Muscle layer of duodenum (tissue), 2 donors: ENCODE measurements at regions not wholly inside any gene's neighbourhood (a gene's known extent, or its start where the extent isn't known, plus 50 kb on each side); places are given as distances from the start of the nearest gene placed in this dataset.
"Not testable (repeated sequence)": the region's sequence is repeated elsewhere in the genome, so short reads cannot be mapped to it uniquely, and the experiment has no call there.

Experiments used
- H3K27ac ChIP-seq: one replicate; pipeline ENCODE4 v1.7.0; 2013; ENCODE audit warnings: mild to moderate bottlenecking, low read length
- H3K27me3 ChIP-seq: one replicate; pipeline ENCODE4 v1.7.0; 2013; ENCODE audit warnings: low read depth, mild to moderate bottlenecking, control low read depth, low read length
- H3K36me3 ChIP-seq, 2 donors: one replicate each; pipeline ENCODE4 v1.7.0; 2013; ENCODE audit warnings: low read length in 2 of 2, control low read depth in 1 of 2, mild to moderate bottlenecking in 1 of 2; ENCODE audit not compliant: insufficient read depth in 2 of 2, control insufficient read depth in 1 of 2
- H3K4me1 ChIP-seq, 2 donors: one replicate each; pipeline ENCODE4 v1.7.0; 2013; ENCODE audit warnings: low read length in 2 of 2, mild to moderate bottlenecking in 2 of 2, control low read depth in 1 of 2, moderate library complexity in 1 of 2; ENCODE audit not compliant: insufficient read depth in 2 of 2, control insufficient read depth in 1 of 2
- H3K4me3 ChIP-seq, 2 donors: one replicate each; pipeline ENCODE4 v1.7.0; 2013; ENCODE audit warnings: low read length in 2 of 2, low read depth in 1 of 2, mild to moderate bottlenecking in 1 of 2
- H3K9me3 ChIP-seq, 2 donors: one replicate each; pipeline ENCODE4 v1.7.0; 2013; ENCODE audit warnings: low read length in 2 of 2, control low read depth in 1 of 2, mild to moderate bottlenecking in 1 of 2; ENCODE audit not compliant: control insufficient read depth in 1 of 2
- donor health status: healthy.

GRCh38 chr10:107984149-107984548 lies 819.6 kb upstream of the SORCS1 start:
- H3K9me3 ChIP-seq: no peaks in the 10 kb centered on the region
- H3K36me3 ChIP-seq: no peaks in the 10 kb centered on the region
- no peak overlapping the region for H3K4me3 ChIP-seq
- H3K27me3 ChIP-seq: no peaks in the 10 kb centered on the region
- H3K27ac ChIP-seq: no peak overlapping the region
- H3K4me1 ChIP-seq: no peaks in the 10 kb centered on the region

DNA sequence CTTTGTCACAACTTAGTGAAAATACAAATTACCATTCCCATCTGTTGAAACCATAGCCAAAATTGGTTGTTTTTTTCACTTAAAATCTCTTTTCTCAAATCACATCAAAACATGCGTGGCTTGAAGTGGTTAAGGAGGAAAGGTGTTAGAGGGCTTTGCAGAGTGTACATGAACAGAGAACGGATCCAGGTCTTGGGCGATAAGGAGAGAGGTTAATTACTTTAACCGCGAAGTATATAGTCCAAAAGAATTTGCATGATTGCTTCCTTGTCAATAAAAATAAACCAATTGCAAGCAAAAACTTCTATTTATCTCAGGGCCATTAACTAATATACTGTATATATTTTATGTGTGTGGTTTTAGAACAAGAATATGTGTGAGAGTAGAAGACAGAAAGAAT lies 813.9 kb upstream of the SORCS1 start:
- H3K36me3 ChIP-seq: no peaks in the 10 kb centered on the region
- no peaks in the 10 kb centered on the region for H3K4me1 ChIP-seq
- no peaks in the 10 kb centered on the region for H3K27me3 ChIP-seq
- H3K9me3 ChIP-seq: no peaks in the 10 kb centered on the region
- no peak overlapping the region for H3K4me3 ChIP-seq
- H3K27ac ChIP-seq: no peak overlapping the region

- Histone ChIP-seq H3K36me3 (no peaks in the 10 kb centered on the region), H3K27me3 (no peaks in the 10 kb centered on the region), H3K4me1 (no peaks in the 10 kb centered on the region), H3K4me3 (no peak overlapping the region), H3K9me3 (no peaks in the 10 kb centered on the region), H3K27ac (no peak overlapping the region)
These were observed 807.5 kb upstream of the SORCS1 start for GRCh38 chr10:107971973-107972372.

GRCh38 chr10:107971411-107971810 lies 806.9 kb upstream of the SORCS1 start:
- Histone ChIP-seq H3K4me3 (no peak overlapping the region), H3K9me3 (no peaks in the 10 kb centered on the region), H3K4me1 (no peaks in the 10 kb centered on the region), H3K27me3 (no peaks in the 10 kb centered on the region), H3K27ac (no peak overlapping the region), H3K36me3 (no peaks in the 10 kb centered on the region)

DNA sequence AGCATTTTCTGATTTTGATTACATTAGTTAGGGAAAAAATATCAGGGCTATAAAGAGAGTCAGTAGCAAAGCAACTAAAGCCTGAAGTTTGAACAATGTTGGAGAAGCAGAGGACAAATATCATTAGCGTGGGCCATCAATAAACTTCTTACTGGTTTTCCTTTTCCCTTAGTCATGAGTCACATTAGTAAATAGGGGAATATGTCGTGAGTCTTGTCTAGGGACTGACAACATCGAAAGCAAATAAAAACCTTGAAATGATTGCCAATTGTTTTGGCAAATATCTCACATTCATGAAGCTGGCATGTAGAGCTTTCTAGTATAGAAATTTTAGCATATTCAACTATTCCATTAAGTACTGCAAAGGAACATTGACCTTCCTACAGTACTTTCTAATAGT lies 806.0 kb upstream of the SORCS1 start:
- Histone ChIP-seq H3K27ac (no peak overlapping the region), H3K27me3 (no peaks in the 10 kb centered on the region), H3K4me3 (no peak overlapping the region), H3K9me3 (no peaks in the 10 kb centered on the region), H3K36me3 (no peaks in the 10 kb centered on the region), H3K4me1 (no peaks in the 10 kb centered on the region)

DNA sequence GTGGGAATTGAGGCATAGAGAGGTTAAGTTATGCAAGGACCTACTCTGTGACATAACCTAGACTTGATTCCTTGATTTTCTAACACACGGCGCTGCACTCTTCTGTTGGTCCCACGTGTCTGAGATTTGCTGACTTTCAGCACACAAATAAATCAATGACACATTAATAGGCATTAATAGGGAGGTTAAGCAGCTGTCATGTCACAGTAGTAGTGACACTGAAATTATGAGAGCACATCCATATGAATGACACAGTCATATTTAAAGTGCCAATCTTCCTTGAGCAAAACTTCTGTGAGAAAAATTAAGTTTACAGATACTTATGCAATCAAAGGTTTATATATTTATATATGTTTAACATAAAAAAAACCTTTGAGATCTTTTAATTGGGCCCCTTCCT lies 805.4 kb upstream of the SORCS1 start:
- no peak overlapping the region for H3K27ac ChIP-seq
- H3K4me1 ChIP-seq: no peaks in the 10 kb centered on the region
- no peak overlapping the region for H3K4me3 ChIP-seq
- H3K9me3 ChIP-seq: no peaks in the 10 kb centered on the region
- no peaks in the 10 kb centered on the region for H3K27me3 ChIP-seq
- no peaks in the 10 kb centered on the region for H3K36me3 ChIP-seq

DNA sequence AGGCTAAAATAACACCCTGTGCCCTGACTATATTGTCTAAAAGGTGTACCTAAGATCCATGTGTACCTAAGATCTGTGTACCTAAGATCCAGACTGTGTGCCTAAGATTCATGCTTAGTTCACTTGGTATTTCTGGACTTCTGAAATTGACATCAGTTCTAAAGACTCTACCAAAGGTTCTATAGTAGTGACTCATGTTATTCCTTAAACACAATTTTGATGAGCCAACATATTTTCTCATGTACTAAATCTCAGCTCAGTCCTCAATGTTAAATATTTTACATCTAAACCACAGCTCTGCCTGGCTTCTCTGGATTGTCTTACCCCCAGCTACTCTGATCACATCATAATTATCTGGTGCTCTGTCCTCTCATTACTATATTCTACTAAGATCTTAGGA lies 802.3 kb upstream of the SORCS1 start:
- no peaks in the 10 kb centered on the region for H3K27me3 ChIP-seq

DNA sequence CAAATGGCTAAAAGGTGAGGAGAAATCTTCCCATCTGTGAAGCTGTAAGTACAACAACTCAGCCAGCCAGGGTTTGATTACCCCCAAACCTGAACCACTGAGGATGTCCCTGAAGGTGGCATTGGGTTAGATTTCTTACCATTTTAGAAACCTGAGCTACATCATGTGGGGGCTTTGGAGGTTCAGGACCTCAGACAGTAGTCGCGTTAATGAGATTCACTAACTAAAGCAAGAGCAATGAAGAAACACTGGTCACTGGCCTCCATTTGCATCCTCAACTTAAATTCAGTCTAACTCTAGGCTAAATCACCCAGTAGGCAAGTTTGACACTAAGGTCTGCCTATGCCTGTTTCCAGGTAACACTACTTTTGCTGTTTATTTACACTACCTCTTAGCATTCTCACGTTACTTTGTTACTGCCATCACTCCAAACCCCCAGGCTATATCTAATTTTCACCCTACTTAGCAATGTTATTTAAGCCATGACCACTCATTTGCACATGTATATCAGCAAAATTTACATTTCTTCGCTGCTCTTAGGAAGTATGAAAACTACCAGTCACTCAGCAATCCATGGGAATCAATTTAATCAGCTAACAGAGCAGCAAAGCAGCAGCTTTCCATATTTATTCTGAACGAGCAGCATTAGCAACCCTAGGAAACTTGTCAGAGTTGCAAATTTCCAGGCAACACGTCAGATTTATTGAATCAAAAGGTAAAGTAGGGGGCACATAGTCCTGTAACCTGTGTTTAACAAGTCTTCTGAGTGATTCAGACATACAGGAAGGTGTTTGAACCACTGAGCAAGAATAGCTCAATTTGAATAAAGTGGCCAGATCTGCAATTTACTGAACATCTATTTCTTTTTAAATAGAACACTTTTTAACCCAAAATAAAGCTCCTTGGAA lies 788.4 kb upstream of the SORCS1 start:
- no peaks in the 10 kb centered on the region for H3K4me1 ChIP-seq
- no peak overlapping the region for H3K27ac ChIP-seq
- no peaks in the 10 kb centered on the region for H3K27me3 ChIP-seq
- H3K36me3 ChIP-seq: no peaks in the 10 kb centered on the region
- H3K9me3 ChIP-seq: peaks cover 0 to 4% of the 10 kb centered on the region in 2 donors
- H3K4me3 ChIP-seq: no peak overlapping the region

More for the DNA sequence above, 802.3 kb upstream of the SORCS1 start:
- H3K4me1 ChIP-seq: no peaks in the 10 kb centered on the region
- no peaks in the 10 kb centered on the region for H3K36me3 ChIP-seq
- no peak overlapping the region for H3K4me3 ChIP-seq
- H3K9me3 ChIP-seq: no peaks in the 10 kb centered on the region
- no peak overlapping the region for H3K27ac ChIP-seq

- not testable (repeated sequence) for H3K27ac ChIP-seq, H3K36me3 ChIP-seq, H3K4me3 ChIP-seq, H3K27me3 ChIP-seq, H3K4me1 ChIP-seq, H3K9me3 ChIP-seq
These were observed 786.0 kb upstream of the SORCS1 start for GRCh38 chr10:107950411-107951062.

DNA sequence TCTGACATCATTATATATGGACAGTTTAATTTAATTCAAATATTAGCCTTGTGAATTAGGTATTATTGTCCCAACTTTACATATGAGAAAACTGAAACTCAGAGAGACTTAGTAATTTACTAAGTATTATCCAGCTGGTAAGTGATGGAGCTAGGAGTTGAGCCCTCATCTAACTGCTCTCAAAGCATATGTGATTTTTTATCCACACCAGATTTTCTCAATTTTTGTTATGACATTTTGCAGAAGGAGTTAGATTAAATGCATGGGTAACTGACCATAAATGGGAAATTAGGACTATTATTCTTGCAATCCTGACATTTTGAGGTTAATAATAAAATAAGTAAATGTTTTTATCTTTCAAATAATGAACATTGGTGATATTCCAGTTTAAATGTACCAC lies 778.3 kb upstream of the SORCS1 start:
- H3K9me3 ChIP-seq: no peaks in the 10 kb centered on the region
- no peaks in the 10 kb centered on the region for H3K36me3 ChIP-seq
- H3K4me1 ChIP-seq: no peaks in the 10 kb centered on the region
- H3K4me3 ChIP-seq: no peak overlapping the region
- H3K27me3 ChIP-seq: no peaks in the 10 kb centered on the region
- H3K27ac ChIP-seq: no peak overlapping the region

DNA sequence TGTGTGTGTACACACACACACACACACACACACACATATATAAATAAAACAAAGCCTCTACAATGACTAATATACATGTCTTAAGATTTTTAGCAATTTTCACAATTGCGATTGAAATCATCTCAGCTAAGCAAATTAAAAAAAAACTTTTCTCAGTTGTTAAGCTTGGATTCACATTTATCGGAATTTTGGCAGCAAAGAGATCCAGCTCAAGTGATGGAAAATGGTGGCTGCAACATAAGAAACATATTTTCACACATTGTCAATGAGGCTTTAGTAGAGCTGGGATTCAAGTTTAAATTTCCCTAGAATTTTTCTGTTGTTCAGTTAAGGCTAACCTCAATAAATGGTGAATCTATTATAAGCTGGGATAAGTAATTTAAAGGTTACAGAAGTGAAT lies 768.6 kb upstream of the SORCS1 start:
- Histone ChIP-seq H3K27ac (no peak overlapping the region), H3K36me3 (no peaks in the 10 kb centered on the region), H3K27me3 (no peaks in the 10 kb centered on the region), H3K9me3 (no peaks in the 10 kb centered on the region), H3K4me1 (no peaks in the 10 kb centered on the region), H3K4me3 (no peak overlapping the region)
